Ishikawa (cell line): ENCODE measurements at regions not wholly inside any gene's neighbourhood (a gene's known extent, or its start where the extent isn't known, plus 50 kb on each side); places are given as distances from the start of the nearest gene placed in this dataset.

Experiments used
- CEBPB ChIP-seq: IDR thresholded peaks from 2 replicates; pipeline ENCODE4 v1.6.1; 2012
- CREB1 ChIP-seq: IDR thresholded peaks from 2 replicates; pipeline ENCODE4 v1.6.1; 2012; ENCODE audit warnings: low read depth
- EGR1 ChIP-seq: IDR thresholded peaks from 2 replicates; pipeline ENCODE4 v1.6.1; 2012
- EP300 ChIP-seq: IDR thresholded peaks from 2 replicates; pipeline ENCODE4 v1.6.1; 2012; ENCODE audit warnings: borderline replicate concordance
- FOXM1 ChIP-seq: IDR thresholded peaks from 2 replicates; pipeline ENCODE4 v1.6.1; 2012; ENCODE audit warnings: low read depth, borderline replicate concordance
- NFIC ChIP-seq: IDR thresholded peaks from 2 replicates; pipeline ENCODE4 v1.6.1; 2012
- RAD21 ChIP-seq: IDR thresholded peaks from 2 replicates; pipeline ENCODE4 v1.6.1; 2012; ENCODE audit warnings: low read depth
- TAF1 ChIP-seq: IDR thresholded peaks from 2 replicates; pipeline ENCODE4 v1.6.1; 2012; ENCODE audit warnings: low read depth, mild to moderate bottlenecking
- TCF12 ChIP-seq: IDR thresholded peaks from 2 replicates; pipeline ENCODE4 v1.6.1; 2012; ENCODE audit warnings: low read depth
- TEAD4 ChIP-seq: IDR thresholded peaks from 2 replicates; pipeline ENCODE4 v1.6.1; 2012
- YY1 ChIP-seq: IDR thresholded peaks from 2 replicates; pipeline ENCODE4 v1.6.1; 2012; ENCODE audit warnings: low read depth
- ZBTB7A ChIP-seq: IDR thresholded peaks from 2 replicates; pipeline ENCODE4 v1.6.1; 2012; ENCODE audit warnings: low read depth
- TF ChIP-seq, protein P1 (sequence below): IDR thresholded peaks from 2 replicates; pipeline ENCODE4 v1.6.1; 2012
- TF ChIP-seq, protein P2 (sequence below): IDR thresholded peaks from 2 replicates; pipeline ENCODE4 v1.6.1; 2012; ENCODE audit warnings: low read depth, mild to moderate bottlenecking
- TF ChIP-seq, protein P3 (sequence below): IDR thresholded peaks from 2 replicates; pipeline ENCODE4 v1.6.1; 2012

DNA sequence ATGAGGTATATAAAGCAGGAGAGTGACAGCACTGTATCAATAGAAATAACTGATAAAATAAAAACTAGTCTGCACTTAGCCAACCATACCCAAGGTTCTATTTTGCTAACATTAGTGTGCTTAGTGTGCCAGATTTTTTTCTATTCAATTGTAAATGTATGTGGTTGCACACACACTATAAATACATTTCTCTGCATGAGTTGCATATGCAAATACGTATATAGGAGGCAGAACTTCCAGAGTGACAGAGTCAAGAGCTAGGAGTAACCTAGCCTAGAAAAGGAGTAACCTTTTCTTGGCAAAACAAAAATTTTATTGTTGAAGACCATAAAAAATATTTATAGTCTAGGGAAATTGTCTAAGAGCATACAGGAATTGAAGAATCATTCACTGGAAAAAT is 461.6 kb downstream of the GABRG2 start:
- TF ChIP-seq, protein P1, sequence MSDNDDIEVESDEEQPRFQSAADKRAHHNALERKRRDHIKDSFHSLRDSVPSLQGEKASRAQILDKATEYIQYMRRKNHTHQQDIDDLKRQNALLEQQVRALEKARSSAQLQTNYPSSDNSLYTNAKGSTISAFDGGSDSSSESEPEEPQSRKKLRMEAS = no peak
- TF ChIP-seq RAD21 = no peak
- TF ChIP-seq, protein P2, sequence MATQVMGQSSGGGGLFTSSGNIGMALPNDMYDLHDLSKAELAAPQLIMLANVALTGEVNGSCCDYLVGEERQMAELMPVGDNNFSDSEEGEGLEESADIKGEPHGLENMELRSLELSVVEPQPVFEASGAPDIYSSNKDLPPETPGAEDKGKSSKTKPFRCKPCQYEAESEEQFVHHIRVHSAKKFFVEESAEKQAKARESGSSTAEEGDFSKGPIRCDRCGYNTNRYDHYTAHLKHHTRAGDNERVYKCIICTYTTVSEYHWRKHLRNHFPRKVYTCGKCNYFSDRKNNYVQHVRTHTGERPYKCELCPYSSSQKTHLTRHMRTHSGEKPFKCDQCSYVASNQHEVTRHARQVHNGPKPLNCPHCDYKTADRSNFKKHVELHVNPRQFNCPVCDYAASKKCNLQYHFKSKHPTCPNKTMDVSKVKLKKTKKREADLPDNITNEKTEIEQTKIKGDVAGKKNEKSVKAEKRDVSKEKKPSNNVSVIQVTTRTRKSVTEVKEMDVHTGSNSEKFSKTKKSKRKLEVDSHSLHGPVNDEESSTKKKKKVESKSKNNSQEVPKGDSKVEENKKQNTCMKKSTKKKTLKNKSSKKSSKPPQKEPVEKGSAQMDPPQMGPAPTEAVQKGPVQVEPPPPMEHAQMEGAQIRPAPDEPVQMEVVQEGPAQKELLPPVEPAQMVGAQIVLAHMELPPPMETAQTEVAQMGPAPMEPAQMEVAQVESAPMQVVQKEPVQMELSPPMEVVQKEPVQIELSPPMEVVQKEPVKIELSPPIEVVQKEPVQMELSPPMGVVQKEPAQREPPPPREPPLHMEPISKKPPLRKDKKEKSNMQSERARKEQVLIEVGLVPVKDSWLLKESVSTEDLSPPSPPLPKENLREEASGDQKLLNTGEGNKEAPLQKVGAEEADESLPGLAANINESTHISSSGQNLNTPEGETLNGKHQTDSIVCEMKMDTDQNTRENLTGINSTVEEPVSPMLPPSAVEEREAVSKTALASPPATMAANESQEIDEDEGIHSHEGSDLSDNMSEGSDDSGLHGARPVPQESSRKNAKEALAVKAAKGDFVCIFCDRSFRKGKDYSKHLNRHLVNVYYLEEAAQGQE = no peak
- TF ChIP-seq FOXM1 = no peak
- no peak for TF ChIP-seq NFIC
- no peak for TF ChIP-seq TCF12
- no peak for TF ChIP-seq EGR1
- no peak for TF ChIP-seq CEBPB
- TF ChIP-seq TAF1 = no peak
- TF ChIP-seq, protein P3, sequence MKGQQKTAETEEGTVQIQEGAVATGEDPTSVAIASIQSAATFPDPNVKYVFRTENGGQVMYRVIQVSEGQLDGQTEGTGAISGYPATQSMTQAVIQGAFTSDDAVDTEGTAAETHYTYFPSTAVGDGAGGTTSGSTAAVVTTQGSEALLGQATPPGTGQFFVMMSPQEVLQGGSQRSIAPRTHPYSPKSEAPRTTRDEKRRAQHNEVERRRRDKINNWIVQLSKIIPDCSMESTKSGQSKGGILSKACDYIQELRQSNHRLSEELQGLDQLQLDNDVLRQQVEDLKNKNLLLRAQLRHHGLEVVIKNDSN = no peak
- no peak for TF ChIP-seq TEAD4

DNA sequence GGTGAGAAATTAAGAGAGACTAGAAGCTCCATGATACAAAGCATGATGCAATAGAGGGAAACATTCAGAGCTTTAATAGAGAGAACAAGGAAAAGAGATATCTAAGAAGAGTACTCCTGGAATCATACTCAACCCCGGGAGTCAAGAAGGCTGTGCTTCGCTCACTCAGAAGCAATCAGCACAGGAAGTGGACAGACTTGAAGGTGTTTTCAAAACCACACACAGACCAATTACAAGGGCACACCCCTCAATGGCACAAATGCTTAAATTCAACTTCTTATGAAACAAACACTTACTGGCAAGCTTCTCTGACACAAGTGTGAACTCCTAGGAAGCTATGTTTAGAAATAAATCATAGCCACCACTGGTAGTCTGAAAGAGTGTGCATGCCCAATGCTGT is 462.3 kb downstream of the GABRG2 start:
- TF ChIP-seq EP300 (no peak), CEBPB (no peak), TAF1 (no peak), TCF12 (no peak), RAD21 (no peak), ZBTB7A (no peak), TEAD4 (no peak), FOXM1 (no peak), NFIC (no peak), CREB1 (no peak), EGR1 (no peak), YY1 (no peak)
- TF ChIP-seq, protein P1 = no peak
- TF ChIP-seq, protein P2 = no peak
- TF ChIP-seq, protein P3 = no peak

DNA sequence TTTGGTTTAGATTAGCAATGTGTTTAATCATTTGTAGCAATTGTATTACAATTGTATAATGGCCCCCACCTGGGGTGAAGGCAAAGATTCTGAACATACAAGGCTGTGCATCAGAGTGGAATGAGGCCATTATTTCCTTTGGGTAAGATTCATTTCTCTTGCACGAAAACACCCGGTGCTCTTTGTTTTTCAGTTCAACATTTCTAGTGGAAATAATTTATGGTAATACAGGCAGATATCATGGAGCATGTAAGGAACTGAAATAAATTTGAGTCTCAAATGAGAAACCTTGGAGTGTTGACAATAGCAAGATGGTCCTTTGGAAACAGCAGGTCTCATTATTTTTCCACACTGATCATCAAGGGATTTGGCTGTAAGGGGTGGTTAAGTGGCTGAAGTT is 475.9 kb downstream of the GABRG2 start:
- TF ChIP-seq TAF1 (no peak), EP300 (no peak), CREB1 (no peak), TEAD4 (no peak), YY1 (no peak), TCF12 (no peak), FOXM1 (no peak), EGR1 (no peak), RAD21 (no peak), NFIC (no peak), CEBPB (no peak), ZBTB7A (no peak)
- TF ChIP-seq, protein P3 = no peak
- TF ChIP-seq, protein P2 = no peak

DNA sequence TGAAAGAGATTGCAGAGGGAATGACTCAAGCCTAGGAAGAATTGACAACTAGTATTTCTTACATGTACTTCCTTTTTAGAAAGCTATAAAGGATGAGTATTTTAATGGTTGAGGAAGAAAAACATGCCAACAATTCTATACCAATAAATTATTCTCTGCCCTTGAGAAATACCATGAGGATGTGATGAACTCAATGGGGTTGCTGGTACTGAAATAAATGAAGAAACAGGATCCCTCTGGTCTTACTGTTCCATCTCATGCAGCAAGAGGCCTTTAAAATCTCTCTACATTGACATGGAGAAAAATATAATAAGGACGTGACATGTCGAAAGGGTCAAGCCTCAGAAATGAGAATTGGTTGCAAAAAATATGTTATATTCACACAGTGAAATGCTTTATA is 477.3 kb downstream of the GABRG2 start:
- TF ChIP-seq RAD21 = no peak
- no peak for TF ChIP-seq YY1
- no peak for TF ChIP-seq ZBTB7A
- no peak for TF ChIP-seq TEAD4
- TF ChIP-seq CEBPB = no peak
- TF ChIP-seq, protein P1 = no peak
- no peak for TF ChIP-seq TAF1
- TF ChIP-seq EGR1 = no peak
- no peak for TF ChIP-seq NFIC
- TF ChIP-seq FOXM1 = no peak
- TF ChIP-seq CREB1 = no peak
- TF ChIP-seq EP300 = no peak
